Breast epithelium (tissue), 3 donors: ENCODE measurements at regions not wholly inside any gene's neighbourhood (a gene's known extent, or its start where the extent isn't known, plus 50 kb on each side); places are given as distances from the start of the nearest gene placed in this dataset.

Experiments
- POLR2A ChIP-seq: fragments of 450-650 bp; IDR thresholded peaks from one replicate; pipeline ENCODE4 v1.6.1; 2016; ENCODE audit warnings: antibody characterized with exemption, mild to moderate bottlenecking, moderate library complexity
- POLR2AphosphoS5 ChIP-seq, 3 donors: sonication (generic); formaldehyde crosslinking; IDR thresholded peaks; one replicate each; pipeline ENCODE4 v1.6.1; 2017; ENCODE audit warnings: antibody characterized with exemption in 3 of 3
- TF ChIP-seq, protein P1 (sequence below), 3 donors: fragments of 450-650 bp; IDR thresholded peaks; one replicate each; pipeline ENCODE4 v1.5.1; 2016 to 2017; ENCODE audit warnings: antibody characterized with exemption in 3 of 3, mild to moderate bottlenecking in 3 of 3, moderate library complexity in 3 of 3

DNA sequence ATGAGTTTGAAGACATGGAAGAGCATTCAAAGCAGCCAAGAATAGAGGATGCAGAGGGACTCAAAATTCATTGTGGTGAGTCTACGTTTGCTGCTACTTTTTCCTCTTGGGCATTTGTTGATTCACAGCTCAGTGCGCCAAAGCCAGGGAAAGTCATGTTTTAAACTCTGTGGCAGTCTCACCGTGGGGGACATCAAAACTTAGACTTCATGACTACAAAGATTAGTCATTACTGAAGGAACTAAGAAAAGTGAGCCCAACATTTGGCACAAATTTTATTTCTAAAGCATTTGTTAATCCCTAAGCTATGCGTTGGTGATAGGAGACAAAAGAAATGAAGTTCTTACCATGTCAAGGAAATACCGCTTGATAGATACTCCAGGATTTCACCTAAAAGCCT is 73.7 kb upstream of the MTAP start:
- TF ChIP-seq, protein P1, sequence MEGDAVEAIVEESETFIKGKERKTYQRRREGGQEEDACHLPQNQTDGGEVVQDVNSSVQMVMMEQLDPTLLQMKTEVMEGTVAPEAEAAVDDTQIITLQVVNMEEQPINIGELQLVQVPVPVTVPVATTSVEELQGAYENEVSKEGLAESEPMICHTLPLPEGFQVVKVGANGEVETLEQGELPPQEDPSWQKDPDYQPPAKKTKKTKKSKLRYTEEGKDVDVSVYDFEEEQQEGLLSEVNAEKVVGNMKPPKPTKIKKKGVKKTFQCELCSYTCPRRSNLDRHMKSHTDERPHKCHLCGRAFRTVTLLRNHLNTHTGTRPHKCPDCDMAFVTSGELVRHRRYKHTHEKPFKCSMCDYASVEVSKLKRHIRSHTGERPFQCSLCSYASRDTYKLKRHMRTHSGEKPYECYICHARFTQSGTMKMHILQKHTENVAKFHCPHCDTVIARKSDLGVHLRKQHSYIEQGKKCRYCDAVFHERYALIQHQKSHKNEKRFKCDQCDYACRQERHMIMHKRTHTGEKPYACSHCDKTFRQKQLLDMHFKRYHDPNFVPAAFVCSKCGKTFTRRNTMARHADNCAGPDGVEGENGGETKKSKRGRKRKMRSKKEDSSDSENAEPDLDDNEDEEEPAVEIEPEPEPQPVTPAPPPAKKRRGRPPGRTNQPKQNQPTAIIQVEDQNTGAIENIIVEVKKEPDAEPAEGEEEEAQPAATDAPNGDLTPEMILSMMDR (IDR thresholded peaks at IDR 0.05) = no peak
- TF ChIP-seq POLR2AphosphoS5 (IDR thresholded peaks at IDR 0.05) (no peak), POLR2A (no peak)
